ENCODE measurements at regions not wholly inside any gene's neighbourhood (a gene's known extent, or its start where the extent isn't known, plus 50 kb on each side); places are given as distances from the start of the nearest gene placed in this dataset.

DNA sequence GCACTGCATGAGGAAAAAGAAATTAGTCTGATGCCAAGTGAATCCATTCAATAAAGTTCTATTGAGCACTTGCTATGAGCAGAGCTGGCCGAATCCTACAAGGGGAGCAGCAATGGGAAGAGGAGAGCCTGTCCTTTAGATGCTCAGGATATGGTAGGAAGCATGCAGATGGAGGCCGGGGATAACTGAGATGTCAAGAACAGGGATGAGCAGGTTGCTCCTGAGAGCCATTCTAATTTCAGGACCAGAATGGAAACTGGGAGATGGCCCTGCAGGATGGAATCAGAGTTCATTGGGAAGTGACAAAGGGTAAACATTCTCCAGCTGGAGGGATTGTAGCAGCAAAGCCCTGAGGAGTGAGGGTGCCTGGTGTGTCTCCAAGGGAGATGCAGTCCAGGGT lies 88.0 kb downstream of the CBLN1 start:
- TF ChIP-seq, protein P1, sequence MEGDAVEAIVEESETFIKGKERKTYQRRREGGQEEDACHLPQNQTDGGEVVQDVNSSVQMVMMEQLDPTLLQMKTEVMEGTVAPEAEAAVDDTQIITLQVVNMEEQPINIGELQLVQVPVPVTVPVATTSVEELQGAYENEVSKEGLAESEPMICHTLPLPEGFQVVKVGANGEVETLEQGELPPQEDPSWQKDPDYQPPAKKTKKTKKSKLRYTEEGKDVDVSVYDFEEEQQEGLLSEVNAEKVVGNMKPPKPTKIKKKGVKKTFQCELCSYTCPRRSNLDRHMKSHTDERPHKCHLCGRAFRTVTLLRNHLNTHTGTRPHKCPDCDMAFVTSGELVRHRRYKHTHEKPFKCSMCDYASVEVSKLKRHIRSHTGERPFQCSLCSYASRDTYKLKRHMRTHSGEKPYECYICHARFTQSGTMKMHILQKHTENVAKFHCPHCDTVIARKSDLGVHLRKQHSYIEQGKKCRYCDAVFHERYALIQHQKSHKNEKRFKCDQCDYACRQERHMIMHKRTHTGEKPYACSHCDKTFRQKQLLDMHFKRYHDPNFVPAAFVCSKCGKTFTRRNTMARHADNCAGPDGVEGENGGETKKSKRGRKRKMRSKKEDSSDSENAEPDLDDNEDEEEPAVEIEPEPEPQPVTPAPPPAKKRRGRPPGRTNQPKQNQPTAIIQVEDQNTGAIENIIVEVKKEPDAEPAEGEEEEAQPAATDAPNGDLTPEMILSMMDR (IDR thresholded peaks at IDR 0.05): no peak
- no peak for TF ChIP-seq POLR2A (IDR thresholded peaks at IDR 0.05)

Measured in ovary (tissue), 3 donors.